ENCODE measurements at regions not wholly inside any gene's neighbourhood (a gene's known extent, or its start where the extent isn't known, plus 50 kb on each side); places are given as distances from the start of the nearest gene placed in this dataset.

GRCh38 chr6:4531406-4531805 lies 244.8 kb upstream of the CDYL start:
- TF ChIP-seq POLR2AphosphoS5 (IDR thresholded peaks at IDR 0.05; ENCODE audit: low read depth, low read length) (no peak), POLR2A (IDR thresholded peaks at IDR 0.05; ENCODE audit: low read depth, low read length) (no peak), TAF1 (IDR thresholded peaks at IDR 0.05; ENCODE audit: low read depth, low read length) (no peak), POU2F2 (IDR thresholded peaks at IDR 0.05; ENCODE audit: low read depth, low read length) (no peak), SPI1 (IDR thresholded peaks at IDR 0.05; ENCODE audit: low read depth, low read length) (no peak)

Data from GM12891 (cell line).